ENCODE measurements at regions not wholly inside any gene's neighbourhood (a gene's known extent, or its start where the extent isn't known, plus 50 kb on each side); places are given as distances from the start of the nearest gene placed in this dataset.

GRCh38 chr6:144581812-144582537 is 296.8 kb downstream of the UTRN start:
- peak; percentile 86 for TF ChIP-seq CTCF (conservative IDR thresholded peaks at IDR 0.05; ENCODE audit: low read depth, low read length)
- TF ChIP-seq EZH2 (IDR thresholded peaks at IDR 0.05; ENCODE audit: borderline replicate concordance, low read depth, low read length, poor library complexity, severe bottlenecking) = no peak
- Histone ChIP-seq H3K4me3 (ENCODE audit: low read depth, low read length, poor library complexity, severe bottlenecking) (no peak overlapping the region), H3K27ac (ENCODE audit: low read depth, low read length, poor library complexity, severe bottlenecking) (no peak overlapping the region)

DNA sequence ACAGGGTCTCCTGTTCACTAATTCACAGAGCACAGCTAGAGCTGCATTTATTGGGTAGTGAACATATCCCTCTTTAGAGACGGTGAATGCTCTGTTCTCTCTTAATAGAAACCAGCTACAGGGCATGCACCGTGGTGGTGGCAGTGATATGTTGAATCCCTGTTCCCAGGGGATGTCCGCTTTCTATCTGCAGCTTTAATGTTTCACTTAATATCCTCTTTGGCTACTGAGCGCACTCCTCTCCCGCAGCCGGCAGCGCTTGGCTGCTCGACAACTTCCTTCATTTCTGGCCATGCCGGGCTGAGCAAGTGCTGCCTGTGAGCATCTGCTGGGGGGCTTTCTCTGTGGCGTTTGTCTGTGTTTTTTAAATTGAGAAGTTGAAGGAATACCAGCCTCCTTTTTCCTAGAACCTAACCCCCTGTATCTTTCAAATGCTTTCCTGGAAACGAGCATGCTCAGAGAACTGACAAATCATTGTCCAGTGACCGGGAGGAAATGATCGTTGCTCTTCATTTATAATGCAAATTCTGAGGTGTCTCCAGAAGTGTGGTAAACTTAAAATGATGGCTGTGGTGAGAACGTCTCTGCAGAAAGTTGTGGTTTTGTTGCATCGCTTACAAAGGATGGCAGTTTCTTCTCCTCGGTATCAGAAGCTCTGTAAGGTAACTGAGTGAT is 297.9 kb downstream of the UTRN start:
- TF ChIP-seq CTCF (conservative IDR thresholded peaks at IDR 0.05; ENCODE audit: low read depth, low read length) (no peak), EZH2 (IDR thresholded peaks at IDR 0.05; ENCODE audit: borderline replicate concordance, low read depth, low read length, poor library complexity, severe bottlenecking) (no peak)
- Histone ChIP-seq H3K27ac (ENCODE audit: low read depth, low read length, poor library complexity, severe bottlenecking) (peak overlapping the region; percentile 36), H3K36me3 (ENCODE audit: insufficient read depth, low read length, poor library complexity, severe bottlenecking) (no peaks in the 10 kb centered on the region), H3K4me1 (ENCODE audit: insufficient read depth, low read length, poor library complexity, severe bottlenecking) (peaks cover 41% of the 10 kb centered on the region), H3K9me3 (ENCODE audit: low read depth, low read length, poor library complexity, severe bottlenecking) (no peaks in the 10 kb centered on the region), H3K27me3 (replicated peaks; ENCODE audit: insufficient read depth, low read depth, low read length, poor library complexity) (no peaks in the 10 kb centered on the region), H3K4me3 (ENCODE audit: low read depth, low read length, poor library complexity, severe bottlenecking) (peak overlapping the region; percentile 51)
- ChIA-PET POLR2A (ENCODE audit: low non-redundant PET) (interaction anchor here (0.7 kb wide), 2 partner anchors 78 to 370 kb away, joined by 3 to 4 read pairs; no protein-coding TSS in a partner anchor), CTCF (interaction anchor here (0.7 kb wide), 1 partner anchor 19 kb away, joined by 3 read pairs; no protein-coding TSS in a partner anchor)
- no TSS peak for BruUV-seq (replicated peaks)
- DNase-seq (ENCODE audit: low spot score) = peak; percentile 88
- intact Hi-C loops (cut with micrococcal nuclease; ENCODE audit: unreplicated experiment) = loop anchor here (5.0 to 10.0 kb wide), 4 partner anchors 366 to 1304 kb away; no protein-coding TSS in a partner anchor

More at GRCh38 chr6:144581812-144582537, 296.8 kb downstream of the UTRN start:
- POLR2A ChIA-PET (ENCODE audit: low non-redundant PET) = interaction anchor here (0.7 kb wide), 1 partner anchor 371 kb away, joined by 3 read pairs; no protein-coding TSS in a partner anchor
- peak; percentile 71 for DNase-seq (ENCODE audit: low spot score)
- no peaks in the 10 kb centered on the region for H3K36me3 ChIP-seq (ENCODE audit: insufficient read depth, low read length, poor library complexity, severe bottlenecking)
- H3K4me1 ChIP-seq (ENCODE audit: insufficient read depth, low read length, poor library complexity, severe bottlenecking) = peaks cover 32% of the 10 kb centered on the region
- H3K27me3 ChIP-seq (replicated peaks; ENCODE audit: insufficient read depth, low read depth, low read length, poor library complexity) = no peaks in the 10 kb centered on the region
- H3K9me3 ChIP-seq (ENCODE audit: low read depth, low read length, poor library complexity, severe bottlenecking) = no peaks in the 10 kb centered on the region
- intact Hi-C loops (cut with micrococcal nuclease; ENCODE audit: unreplicated experiment) = loop anchor here (5.0 to 10.0 kb wide), 4 partner anchors 365 to 1305 kb away; no protein-coding TSS in a partner anchor
- CTCF ChIA-PET = no interaction called here
- BruUV-seq (replicated peaks) = no TSS peak

DNA sequence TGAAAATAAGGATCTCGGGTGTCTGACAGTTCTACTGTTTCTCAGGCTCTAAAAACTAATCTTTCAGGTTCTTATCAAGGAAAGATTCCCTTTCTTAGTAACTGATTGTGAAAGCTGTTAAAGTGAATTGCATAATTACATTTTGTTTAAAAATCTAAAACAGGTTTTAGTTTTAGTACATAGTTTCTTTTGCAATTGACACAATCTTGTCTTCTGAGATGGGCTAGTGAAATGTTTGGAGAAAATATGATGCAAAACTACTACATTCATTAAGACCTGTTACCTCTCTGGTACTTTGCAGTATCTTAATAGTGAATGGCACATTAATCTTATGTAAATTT is 298.4 kb downstream of the UTRN start:
- Histone ChIP-seq H3K27me3 (replicated peaks; ENCODE audit: insufficient read depth, low read depth, low read length, poor library complexity) (no peaks in the 10 kb centered on the region), H3K36me3 (ENCODE audit: insufficient read depth, low read length, poor library complexity, severe bottlenecking) (no peaks in the 10 kb centered on the region), H3K4me3 (ENCODE audit: low read depth, low read length, poor library complexity, severe bottlenecking) (peak overlapping the region; percentile 51), H3K4me1 (ENCODE audit: insufficient read depth, low read length, poor library complexity, severe bottlenecking) (peaks cover 46% of the 10 kb centered on the region), H3K27ac (ENCODE audit: low read depth, low read length, poor library complexity, severe bottlenecking) (peak overlapping the region; percentile 36), H3K9me3 (ENCODE audit: low read depth, low read length, poor library complexity, severe bottlenecking) (no peaks in the 10 kb centered on the region)
- DNase-seq (ENCODE audit: low spot score) = no peak
- ChIA-PET POLR2A (ENCODE audit: low non-redundant PET) (no interaction called here), CTCF (interaction anchor here (0.7 kb wide), 1 partner anchor 20 kb away, joined by 3 read pairs; no protein-coding TSS in a partner anchor)
- TSS peak; percentile 37 for BruUV-seq (replicated peaks)
- intact Hi-C loops (cut with micrococcal nuclease; ENCODE audit: unreplicated experiment) = loop anchor here (5.0 to 10.0 kb wide), 4 partner anchors 366 to 1304 kb away; no protein-coding TSS in a partner anchor
- TF ChIP-seq CTCF (conservative IDR thresholded peaks at IDR 0.05; ENCODE audit: low read depth, low read length) (no peak), EZH2 (IDR thresholded peaks at IDR 0.05; ENCODE audit: borderline replicate concordance, low read depth, low read length, poor library complexity, severe bottlenecking) (no peak)
